Neural cell (in vitro differentiated cells): ENCODE measurements at regions not wholly inside any gene's neighbourhood (a gene's known extent, or its start where the extent isn't known, plus 50 kb on each side); places are given as distances from the start of the nearest gene placed in this dataset.

ENCODE experiments used
- H2AFZ ChIP-seq: fragments of 200-600, 300-800 bp; sonication (generic), shearing (Covaris generic); 2 replicates; pipeline ENCODE4 v1.6.0; 2014; ENCODE audit warnings: low read depth, mild to moderate bottlenecking, antibody characterized with exemption, low read length, moderate library complexity
- H3F3A ChIP-seq: fragments of 200-600 bp; shearing (Covaris generic); 2 replicates; pipeline ENCODE4 v1.6.1; 2016; ENCODE audit warnings: mild to moderate bottlenecking, moderate library complexity, mixed read lengths, antibody characterized with exemption, low read length; ENCODE audit not compliant: insufficient read depth, poor library complexity, severe bottlenecking
- H3K27ac ChIP-seq: fragments of 200-600, 300-800 bp; sonication (generic), shearing (Covaris generic); 2 replicates; pipeline ENCODE4 v1.5.1; 2014; ENCODE audit warnings: mild to moderate bottlenecking, low read length, moderate library complexity
- H3K27me3 ChIP-seq: fragments of 300-800, 200-600 bp; sonication (generic), shearing (Covaris generic); 2 replicates; pipeline ENCODE4 v1.6.0; 2014; ENCODE audit warnings: mild to moderate bottlenecking, low read depth, low read length, moderate library complexity; ENCODE audit not compliant: insufficient read depth
- H3K36me3 ChIP-seq: fragments of 300-800, 200-600 bp; sonication (generic), shearing (Covaris generic); 2 replicates; pipeline ENCODE4 v1.5.1; 2014; ENCODE audit warnings: mild to moderate bottlenecking, antibody characterized with exemption, low read length, moderate library complexity; ENCODE audit not compliant: insufficient read depth
- H3K4me2 ChIP-seq: fragments of 300-800, 200-600 bp; sonication (generic), shearing (Covaris generic); 2 replicates; pipeline ENCODE4 v1.6.0; 2014; ENCODE audit warnings: mild to moderate bottlenecking, low read length
- H3K4me3 ChIP-seq: fragments of 300-800, 200-600 bp; sonication (generic), shearing (Covaris generic); 2 replicates; pipeline ENCODE4 v1.5.1; 2014; ENCODE audit warnings: mild to moderate bottlenecking, low read length, moderate library complexity
- H3K79me2 ChIP-seq: fragments of 200-600 bp; shearing (Covaris generic); replicated peaks from 2 replicates; pipeline ENCODE4 v1.6.0; 2014; ENCODE audit warnings: mild to moderate bottlenecking, low read length, moderate library complexity; ENCODE audit not compliant: insufficient read depth
- H3K9ac ChIP-seq: fragments of 300-800, 200-600 bp; sonication (generic), shearing (Covaris generic); 2 replicates; pipeline ENCODE4 v1.6.1; 2016; ENCODE audit warnings: mild to moderate bottlenecking, low read length, mixed read lengths
- H3K9me2 ChIP-seq: fragments of 200-600 bp; shearing (Covaris generic); 2 replicates; pipeline ENCODE4 v1.6.1; 2016; ENCODE audit warnings: mild to moderate bottlenecking, low read length, mixed read lengths; ENCODE audit not compliant: insufficient read depth
- H3K9me3 ChIP-seq: fragments of 200-600, 300-800 bp; sonication (generic), shearing (Covaris generic); 2 replicates; pipeline ENCODE4 v1.6.1; 2016; ENCODE audit warnings: mild to moderate bottlenecking, mixed run types, low read length, moderate library complexity, mixed read lengths
- H4K20me1 ChIP-seq: fragments of 200-600 bp; shearing (Covaris generic); 2 replicates; pipeline ENCODE4 v1.6.1; 2016; ENCODE audit warnings: mild to moderate bottlenecking, mixed run types; ENCODE audit not compliant: insufficient read depth
- EP300 ChIP-seq: fragments of 450-650 bp; conservative IDR thresholded peaks from 2 replicates; pipeline ENCODE4 v1.6.1; 2014; ENCODE audit warnings: antibody characterized with exemption, mild to moderate bottlenecking, moderate library complexity; ENCODE audit not compliant: poor library complexity, severe bottlenecking
- EZH2 ChIP-seq: fragments of 200-600, 300-800 bp; shearing (Covaris generic), sonication (generic); IDR thresholded peaks from 2 replicates; pipeline ENCODE4 v1.6.1; 2014; ENCODE audit warnings: antibody characterized with exemption, low read length, borderline replicate concordance, mild to moderate bottlenecking; ENCODE audit not compliant: insufficient read depth, poor library complexity, severe bottlenecking
- MXI1 ChIP-seq: fragments of 450-650 bp; conservative IDR thresholded peaks from 2 replicates; pipeline ENCODE4 v1.6.1; 2014; ENCODE audit warnings: antibody characterized with exemption, mild to moderate bottlenecking; ENCODE audit not compliant: poor library complexity, severe bottlenecking
- POLR2AphosphoS5 ChIP-seq: IDR thresholded peaks from 2 replicates; pipeline ENCODE4 v1.6.1; 2012
- RAD21 ChIP-seq: fragments of 450-650 bp; conservative IDR thresholded peaks from 2 replicates; pipeline ENCODE4 v1.6.1; 2014; ENCODE audit warnings: antibody characterized with exemption, mild to moderate bottlenecking, moderate library complexity
- SMC3 ChIP-seq: fragments of 450-650 bp; conservative IDR thresholded peaks from 2 replicates; pipeline ENCODE4 v1.6.1; 2014; ENCODE audit warnings: antibody characterized with exemption, mild to moderate bottlenecking, moderate library complexity; ENCODE audit not compliant: poor library complexity
- TAF1 ChIP-seq: IDR thresholded peaks from 2 replicates; pipeline ENCODE4 v1.6.1; 2012; ENCODE audit warnings: low read depth
- TF ChIP-seq, protein P1 (sequence below): fragments of 450-650 bp; IDR thresholded peaks from 2 replicates; pipeline ENCODE4 v1.5.1; 2014; ENCODE audit warnings: antibody characterized with exemption, mild to moderate bottlenecking, moderate library complexity; ENCODE audit not compliant: poor library complexity, severe bottlenecking
- TF ChIP-seq, protein P2 (sequence below): IDR thresholded peaks from 2 replicates; pipeline ENCODE4 v1.6.1; 2012; ENCODE audit warnings: borderline replicate concordance

DNA sequence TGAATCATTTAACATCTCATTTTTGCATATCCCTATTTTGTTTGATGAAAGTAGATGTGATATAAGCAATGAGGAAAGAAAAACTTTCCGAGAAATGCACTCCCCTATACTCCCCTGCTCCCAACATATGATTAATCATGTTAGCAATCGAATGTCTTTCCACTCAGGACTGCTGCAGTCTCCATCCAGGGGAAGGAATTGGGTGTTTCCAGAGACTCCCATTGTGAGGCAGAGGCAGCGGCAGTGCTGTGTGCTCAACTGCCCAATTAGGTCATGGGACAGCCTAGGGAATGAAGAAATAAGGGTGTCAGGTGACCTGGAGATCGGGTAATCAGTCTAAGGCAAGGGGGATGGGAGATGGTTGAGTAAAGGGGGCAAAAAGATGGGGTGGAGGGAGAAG lies 268.6 kb upstream of the MEIS2 start:
- no peak overlapping the region for H3K4me3 ChIP-seq
- TF ChIP-seq POLR2AphosphoS5 (no peak), EZH2 (no peak), EP300 (no peak), SMC3 (no peak), TAF1 (no peak), RAD21 (no peak), MXI1 (no peak)
- TF ChIP-seq, protein P1, sequence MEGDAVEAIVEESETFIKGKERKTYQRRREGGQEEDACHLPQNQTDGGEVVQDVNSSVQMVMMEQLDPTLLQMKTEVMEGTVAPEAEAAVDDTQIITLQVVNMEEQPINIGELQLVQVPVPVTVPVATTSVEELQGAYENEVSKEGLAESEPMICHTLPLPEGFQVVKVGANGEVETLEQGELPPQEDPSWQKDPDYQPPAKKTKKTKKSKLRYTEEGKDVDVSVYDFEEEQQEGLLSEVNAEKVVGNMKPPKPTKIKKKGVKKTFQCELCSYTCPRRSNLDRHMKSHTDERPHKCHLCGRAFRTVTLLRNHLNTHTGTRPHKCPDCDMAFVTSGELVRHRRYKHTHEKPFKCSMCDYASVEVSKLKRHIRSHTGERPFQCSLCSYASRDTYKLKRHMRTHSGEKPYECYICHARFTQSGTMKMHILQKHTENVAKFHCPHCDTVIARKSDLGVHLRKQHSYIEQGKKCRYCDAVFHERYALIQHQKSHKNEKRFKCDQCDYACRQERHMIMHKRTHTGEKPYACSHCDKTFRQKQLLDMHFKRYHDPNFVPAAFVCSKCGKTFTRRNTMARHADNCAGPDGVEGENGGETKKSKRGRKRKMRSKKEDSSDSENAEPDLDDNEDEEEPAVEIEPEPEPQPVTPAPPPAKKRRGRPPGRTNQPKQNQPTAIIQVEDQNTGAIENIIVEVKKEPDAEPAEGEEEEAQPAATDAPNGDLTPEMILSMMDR = no peak
- TF ChIP-seq, protein P2, sequence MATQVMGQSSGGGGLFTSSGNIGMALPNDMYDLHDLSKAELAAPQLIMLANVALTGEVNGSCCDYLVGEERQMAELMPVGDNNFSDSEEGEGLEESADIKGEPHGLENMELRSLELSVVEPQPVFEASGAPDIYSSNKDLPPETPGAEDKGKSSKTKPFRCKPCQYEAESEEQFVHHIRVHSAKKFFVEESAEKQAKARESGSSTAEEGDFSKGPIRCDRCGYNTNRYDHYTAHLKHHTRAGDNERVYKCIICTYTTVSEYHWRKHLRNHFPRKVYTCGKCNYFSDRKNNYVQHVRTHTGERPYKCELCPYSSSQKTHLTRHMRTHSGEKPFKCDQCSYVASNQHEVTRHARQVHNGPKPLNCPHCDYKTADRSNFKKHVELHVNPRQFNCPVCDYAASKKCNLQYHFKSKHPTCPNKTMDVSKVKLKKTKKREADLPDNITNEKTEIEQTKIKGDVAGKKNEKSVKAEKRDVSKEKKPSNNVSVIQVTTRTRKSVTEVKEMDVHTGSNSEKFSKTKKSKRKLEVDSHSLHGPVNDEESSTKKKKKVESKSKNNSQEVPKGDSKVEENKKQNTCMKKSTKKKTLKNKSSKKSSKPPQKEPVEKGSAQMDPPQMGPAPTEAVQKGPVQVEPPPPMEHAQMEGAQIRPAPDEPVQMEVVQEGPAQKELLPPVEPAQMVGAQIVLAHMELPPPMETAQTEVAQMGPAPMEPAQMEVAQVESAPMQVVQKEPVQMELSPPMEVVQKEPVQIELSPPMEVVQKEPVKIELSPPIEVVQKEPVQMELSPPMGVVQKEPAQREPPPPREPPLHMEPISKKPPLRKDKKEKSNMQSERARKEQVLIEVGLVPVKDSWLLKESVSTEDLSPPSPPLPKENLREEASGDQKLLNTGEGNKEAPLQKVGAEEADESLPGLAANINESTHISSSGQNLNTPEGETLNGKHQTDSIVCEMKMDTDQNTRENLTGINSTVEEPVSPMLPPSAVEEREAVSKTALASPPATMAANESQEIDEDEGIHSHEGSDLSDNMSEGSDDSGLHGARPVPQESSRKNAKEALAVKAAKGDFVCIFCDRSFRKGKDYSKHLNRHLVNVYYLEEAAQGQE = no peak
- H3K36me3 ChIP-seq = no peaks in the 10 kb centered on the region
- peaks cover 4% of the 10 kb centered on the region for H3F3A ChIP-seq
- no peak overlapping the region for H3K4me2 ChIP-seq
- H4K20me1 ChIP-seq = no peaks in the 10 kb centered on the region
- no peak overlapping the region for H3K27ac ChIP-seq
- peaks cover 20% of the 10 kb centered on the region for H3K79me2 ChIP-seq
- no peak overlapping the region for H2AFZ ChIP-seq
- H3K9ac ChIP-seq = no peak overlapping the region
- H3K9me2 ChIP-seq = no peaks in the 10 kb centered on the region
- H3K9me3 ChIP-seq = no peaks in the 10 kb centered on the region
- H3K27me3 ChIP-seq = no peaks in the 10 kb centered on the region

DNA sequence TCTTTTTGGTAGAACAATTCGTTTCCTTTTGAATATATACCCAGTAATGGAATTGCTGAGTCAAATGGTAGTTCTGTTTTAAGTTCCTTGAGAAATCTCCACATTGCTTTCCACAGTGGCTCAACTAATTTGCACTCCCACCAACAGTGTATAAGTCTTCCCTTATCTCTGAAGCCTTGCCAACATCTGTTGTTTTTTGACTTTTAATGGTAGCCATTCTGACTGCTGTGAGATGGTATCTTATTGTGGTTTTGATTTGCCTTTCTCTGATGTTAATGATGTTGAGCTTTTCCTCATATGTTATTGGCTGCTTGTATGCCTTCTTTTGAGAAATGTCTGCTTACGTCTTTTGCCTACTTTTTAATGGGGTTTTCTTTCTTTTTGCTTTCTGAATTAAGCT lies 270.6 kb upstream of the MEIS2 start:
- Histone ChIP-seq H3K27me3 (no peaks in the 10 kb centered on the region), H3K36me3 (no peaks in the 10 kb centered on the region), H3K79me2 (peaks cover 2% of the 10 kb centered on the region), H3K9ac (no peak overlapping the region), H3K4me3 (no peak overlapping the region), H3K9me3 (no peaks in the 10 kb centered on the region), H3K4me2 (no peak overlapping the region), H3K9me2 (no peaks in the 10 kb centered on the region), H4K20me1 (no peaks in the 10 kb centered on the region), H3F3A (no peaks in the 10 kb centered on the region), H3K27ac (no peak overlapping the region), H2AFZ (no peak overlapping the region)
- no peak for TF ChIP-seq SMC3
- TF ChIP-seq EP300 = no peak
- no peak for TF ChIP-seq POLR2AphosphoS5
- TF ChIP-seq MXI1 = no peak
- TF ChIP-seq TAF1 = no peak
- TF ChIP-seq, protein P2 = no peak
- TF ChIP-seq, protein P1 = no peak
- no peak for TF ChIP-seq RAD21
- TF ChIP-seq EZH2 = no peak
